Smooth muscle cell (in vitro differentiated cells): ENCODE measurements at regions not wholly inside any gene's neighbourhood (a gene's known extent, or its start where the extent isn't known, plus 50 kb on each side); places are given as distances from the start of the nearest gene placed in this dataset.

Experiments used
- DNase-seq: peaks from one replicate; lab custom pipeline; 2025; ENCODE audit not compliant: unreplicated experiment; lab: John Stamatoyannopoulos, UW
- H2AFZ ChIP-seq: fragments of 200-600 bp; sonication (generic); 2 replicates; pipeline ENCODE4 v1.6.0; 2016; ENCODE audit warnings: antibody characterized with exemption, low read depth, mild to moderate bottlenecking
- H3F3A ChIP-seq: fragments of 200-600 bp; sonication (generic); 2 replicates; pipeline ENCODE4 v1.6.0; 2017; ENCODE audit warnings: antibody characterized with exemption, low read depth
- H3K27ac ChIP-seq: fragments of 200-600 bp; sonication (generic); 2 replicates; pipeline ENCODE4 v1.5.1; 2016; ENCODE audit warnings: low read depth, mild to moderate bottlenecking
- H3K27me3 ChIP-seq: fragments of 200-600 bp; sonication (generic); 2 replicates; pipeline ENCODE4 v1.6.1; 2016; ENCODE audit warnings: low read depth, mild to moderate bottlenecking
- H3K36me3 ChIP-seq: fragments of 200-600 bp; sonication (generic); 2 replicates; pipeline ENCODE4 v1.5.1; 2016; ENCODE audit warnings: low read depth
- H3K4me1 ChIP-seq: fragments of 200-600 bp; sonication (generic); 2 replicates; pipeline ENCODE4 v1.5.1; 2016; ENCODE audit warnings: low read depth
- H3K4me2 ChIP-seq: fragments of 200-600 bp; sonication (generic); 2 replicates; pipeline ENCODE4 v1.6.0; 2016; ENCODE audit warnings: mild to moderate bottlenecking
- H3K4me3 ChIP-seq: fragments of 200-600 bp; sonication (generic); 2 replicates; pipeline ENCODE4 v1.5.1; 2016; ENCODE audit warnings: mild to moderate bottlenecking
- H3K79me2 ChIP-seq: fragments of 200-600 bp; sonication (generic); 2 replicates; pipeline ENCODE4 v1.6.0; 2016; ENCODE audit warnings: low read depth, mild to moderate bottlenecking
- H3K9ac ChIP-seq: fragments of 200-600 bp; sonication (generic); 2 replicates; pipeline ENCODE4 v1.6.0; 2016; ENCODE audit warnings: low read depth
- H3K9me3 ChIP-seq: fragments of 200-600 bp; sonication (generic); replicated peaks from 2 replicates; pipeline ENCODE4 v1.5.1; 2016; ENCODE audit warnings: low read depth
- H4K20me1 ChIP-seq: fragments of 200-600 bp; sonication (generic); 2 replicates; pipeline ENCODE4 v1.6.0; 2016; ENCODE audit warnings: low read depth
- WGBS: methylation state at CpG from one replicate; pipeline ENCODE4 v1.1.7; 2016; ENCODE audit warnings: low lambda C conversion rate; 5-methylcytosine and 5-hydroxymethylcytosine counted together
- TF ChIP-seq, protein P1 (sequence below): fragments of 200-600 bp; sonication (generic); IDR thresholded peaks from 2 replicates; pipeline ENCODE4 v1.5.1; 2017; ENCODE audit warnings: borderline replicate concordance, mild to moderate bottlenecking, antibody characterized with exemption; ENCODE audit not compliant: insufficient read depth, poor library complexity, severe bottlenecking

DNA sequence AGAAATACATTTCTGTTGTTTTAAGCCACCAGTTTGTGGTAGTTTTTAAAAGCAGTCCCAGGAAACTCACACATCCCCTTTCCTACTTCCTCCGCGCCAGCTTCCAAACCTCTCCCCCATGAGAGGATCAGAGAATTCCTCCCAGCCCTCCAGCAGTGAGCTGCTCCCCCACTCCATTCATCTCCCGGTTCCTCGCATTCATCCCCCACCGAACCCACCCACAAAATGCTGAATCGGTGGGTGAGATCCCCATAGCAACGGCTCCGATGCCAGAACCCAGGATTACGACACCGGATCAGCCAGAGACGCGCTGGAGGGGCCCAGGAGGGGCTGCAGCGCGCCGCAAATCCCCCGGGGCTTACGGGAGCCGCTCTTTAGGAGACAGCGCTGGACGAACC is 251.4 kb upstream of the RPL38 start:
- Histone ChIP-seq H3K4me1 (peaks cover 3% of the 10 kb centered on the region), H3K9me3 (no peaks in the 10 kb centered on the region), H3K4me2 (peak overlapping the region; percentile 85), H3K9ac (no peak overlapping the region), H3K79me2 (no peaks in the 10 kb centered on the region), H3K4me3 (peak overlapping the region; percentile 42), H4K20me1 (no peaks in the 10 kb centered on the region), H2AFZ (peak overlapping the region; percentile 64), H3K27ac (peak overlapping the region; percentile 58), H3F3A (no peaks in the 10 kb centered on the region), H3K36me3 (no peaks in the 10 kb centered on the region), H3K27me3 (no peaks in the 10 kb centered on the region)
- DNase-seq, result peak; percentile 60
- WGBS, result 2% methylated on average over 20 of the region's 20 CpGs
- TF ChIP-seq, protein P1, sequence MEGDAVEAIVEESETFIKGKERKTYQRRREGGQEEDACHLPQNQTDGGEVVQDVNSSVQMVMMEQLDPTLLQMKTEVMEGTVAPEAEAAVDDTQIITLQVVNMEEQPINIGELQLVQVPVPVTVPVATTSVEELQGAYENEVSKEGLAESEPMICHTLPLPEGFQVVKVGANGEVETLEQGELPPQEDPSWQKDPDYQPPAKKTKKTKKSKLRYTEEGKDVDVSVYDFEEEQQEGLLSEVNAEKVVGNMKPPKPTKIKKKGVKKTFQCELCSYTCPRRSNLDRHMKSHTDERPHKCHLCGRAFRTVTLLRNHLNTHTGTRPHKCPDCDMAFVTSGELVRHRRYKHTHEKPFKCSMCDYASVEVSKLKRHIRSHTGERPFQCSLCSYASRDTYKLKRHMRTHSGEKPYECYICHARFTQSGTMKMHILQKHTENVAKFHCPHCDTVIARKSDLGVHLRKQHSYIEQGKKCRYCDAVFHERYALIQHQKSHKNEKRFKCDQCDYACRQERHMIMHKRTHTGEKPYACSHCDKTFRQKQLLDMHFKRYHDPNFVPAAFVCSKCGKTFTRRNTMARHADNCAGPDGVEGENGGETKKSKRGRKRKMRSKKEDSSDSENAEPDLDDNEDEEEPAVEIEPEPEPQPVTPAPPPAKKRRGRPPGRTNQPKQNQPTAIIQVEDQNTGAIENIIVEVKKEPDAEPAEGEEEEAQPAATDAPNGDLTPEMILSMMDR, result no peak

GRCh38 chr17:73952480-73953205 is 250.8 kb upstream of the RPL38 start:
- peak overlapping the region; percentile 42 for H3K4me3 ChIP-seq
- H3K27ac ChIP-seq, result peak overlapping the region; percentile 58
- DNase-seq, result peak; percentile 60
- no peaks in the 10 kb centered on the region for H4K20me1 ChIP-seq
- H3K4me1 ChIP-seq, result peaks cover 3% of the 10 kb centered on the region
- peak overlapping the region; percentile 85 for H3K4me2 ChIP-seq
- no peaks in the 10 kb centered on the region for H3K79me2 ChIP-seq
- no peaks in the 10 kb centered on the region for H3F3A ChIP-seq
- H3K27me3 ChIP-seq, result no peaks in the 10 kb centered on the region
- WGBS, result under 1% methylated on average over 17 of the region's 67 CpGs
- H3K9ac ChIP-seq, result peak overlapping the region; percentile 57
- H3K9me3 ChIP-seq, result no peaks in the 10 kb centered on the region
- no peaks in the 10 kb centered on the region for H3K36me3 ChIP-seq
- H2AFZ ChIP-seq, result peak overlapping the region; percentile 64
- TF ChIP-seq, protein P1, result peak; percentile 64

GRCh38 chr17:73953206-73954033 is 250.1 kb upstream of the RPL38 start:
- Histone ChIP-seq H3K36me3 (no peaks in the 10 kb centered on the region), H3K4me3 (no peak overlapping the region), H3F3A (no peaks in the 10 kb centered on the region), H3K4me1 (peaks cover 3% of the 10 kb centered on the region), H3K9me3 (no peaks in the 10 kb centered on the region), H3K4me2 (peak overlapping the region; percentile 85), H3K27me3 (no peaks in the 10 kb centered on the region), H3K9ac (no peak overlapping the region), H3K27ac (no peak overlapping the region), H3K79me2 (no peaks in the 10 kb centered on the region), H4K20me1 (no peaks in the 10 kb centered on the region), H2AFZ (peak overlapping the region; percentile 64)
- WGBS, result 87% methylated on average over 11 of the region's 12 CpGs
- DNase-seq, result no peak
- TF ChIP-seq, protein P1, result no peak
